MM.1S (cell line): ENCODE measurements at regions not wholly inside any gene's neighbourhood (a gene's known extent, or its start where the extent isn't known, plus 50 kb on each side); places are given as distances from the start of the nearest gene placed in this dataset.

ENCODE experiments used
- CTCF ChIP-seq: fragments of 300-600 bp; sonication (generic); IDR thresholded peaks from 2 replicates; pipeline ENCODE4 v1.5.1; 2016; ENCODE audit warnings: antibody characterized with exemption, low read length, mixed read lengths
- EZH2 ChIP-seq: fragments of 300-600 bp; sonication (generic); optimal IDR thresholded peaks from 2 replicates; pipeline ENCODE3; 2017; ENCODE audit warnings: low read depth, mild to moderate bottlenecking, antibody characterized with exemption, low read length, mixed read lengths

GRCh38 chr2:34737146-34737545 is 1138.0 kb upstream of the FAM98A start:
- TF ChIP-seq CTCF (no peak), EZH2 (no peak)
